Transverse colon (tissue), 3 donors: ENCODE measurements at regions not wholly inside any gene's neighbourhood (a gene's known extent, or its start where the extent isn't known, plus 50 kb on each side); places are given as distances from the start of the nearest gene placed in this dataset.

Source experiments
- CTCF ChIP-seq, 5 experiments: fragments of 200-600 bp in 3 of 5; fragments of 450-650 bp in 2 of 5; sonication (generic) in 3 of 5; IDR thresholded peaks; 1 replicate in 2 of 5; 2 replicates in 3 of 5; pipeline ENCODE4 v1.5.1; 2016 to 2017; ENCODE audit warnings: antibody characterized with exemption in 5 of 5, inconsistent platforms in 3 of 5, mild to moderate bottlenecking in 2 of 5, moderate library complexity in 1 of 5
- POLR2A ChIP-seq: fragments of 450-650 bp; IDR thresholded peaks from one replicate; pipeline ENCODE4 v1.6.1; 2016; ENCODE audit warnings: antibody characterized with exemption, mild to moderate bottlenecking, moderate library complexity

GRCh38 chr18:75865639-75866038 is 438.1 kb upstream of the SMIM21 start:
- no peak for TF ChIP-seq POLR2A
- no peak for TF ChIP-seq CTCF (IDR thresholded peaks at IDR 0.05)
